Tibial nerve (tissue), 4 donors: ENCODE measurements at regions not wholly inside any gene's neighbourhood (a gene's known extent, or its start where the extent isn't known, plus 50 kb on each side); places are given as distances from the start of the nearest gene placed in this dataset.

ENCODE experiments used
- DNase-seq, 2 donors: peaks; one replicate each; pipeline ENCODE4 v3.0.0-alpha.2; 2019; ENCODE audit warnings: low spot score in 2 of 2
- H3K27ac ChIP-seq, 4 donors: fragments of 200-600 bp; sonication (generic) in 3 of 4; one replicate each; pipeline ENCODE4 v1.5.1; 2017 to 2019; ENCODE audit warnings: mild to moderate bottlenecking in 1 of 4
- H3K27me3 ChIP-seq, 2 donors: fragments of 200-600 bp; sonication (generic) in 1 of 2; one replicate each; pipeline versions ENCODE4 v1.5.1 to v1.6.0; 2017 to 2019
- H3K36me3 ChIP-seq, 3 donors: fragments of 200-600 bp; sonication (generic); one replicate each; pipeline ENCODE4 v1.5.1; 2018 to 2019
- H3K4me1 ChIP-seq, 4 donors: fragments of 200-600 bp; sonication (generic) in 3 of 4; one replicate each; pipeline ENCODE4 v1.5.1; 2017 to 2019
- H3K4me3 ChIP-seq, 4 donors: fragments of 200-600 bp; sonication (generic) in 3 of 4; one replicate each; pipeline ENCODE4 v1.5.1; 2017 to 2019; ENCODE audit warnings: mild to moderate bottlenecking in 1 of 4, moderate library complexity in 1 of 4
- H3K9me3 ChIP-seq, 4 donors: fragments of 200-600 bp; sonication (generic) in 3 of 4; one replicate each; pipeline ENCODE4 v1.5.1; 2017 to 2019
- EP300 ChIP-seq, 2 donors: sonication (generic); formaldehyde crosslinking; IDR thresholded peaks; one replicate each; pipeline ENCODE4 v1.6.1; 2017; ENCODE audit warnings: antibody characterized with exemption in 2 of 2, mild to moderate bottlenecking in 1 of 2
- POLR2A ChIP-seq, 2 donors: fragments of 450-650 bp; IDR thresholded peaks; one replicate each; pipeline ENCODE4 v1.6.1; 2017; ENCODE audit warnings: antibody characterized with exemption in 2 of 2, mild to moderate bottlenecking in 2 of 2, moderate library complexity in 2 of 2
- WGBS, 2 donors: methylation state at CpG; one replicate each; pipeline ENCODE4 v1.1.5; 2018; 5-methylcytosine and 5-hydroxymethylcytosine counted together
- TF ChIP-seq, protein P1 (sequence below), 5 experiments: fragments of 200-600 bp in 3 of 5; fragments of 450-650 bp in 2 of 5; sonication (generic) in 3 of 5; IDR thresholded peaks; one replicate each; pipeline ENCODE4 v1.5.1; 2016 to 2019; ENCODE audit warnings: antibody characterized with exemption in 5 of 5, mild to moderate bottlenecking in 3 of 5, moderate library complexity in 2 of 5

DNA sequence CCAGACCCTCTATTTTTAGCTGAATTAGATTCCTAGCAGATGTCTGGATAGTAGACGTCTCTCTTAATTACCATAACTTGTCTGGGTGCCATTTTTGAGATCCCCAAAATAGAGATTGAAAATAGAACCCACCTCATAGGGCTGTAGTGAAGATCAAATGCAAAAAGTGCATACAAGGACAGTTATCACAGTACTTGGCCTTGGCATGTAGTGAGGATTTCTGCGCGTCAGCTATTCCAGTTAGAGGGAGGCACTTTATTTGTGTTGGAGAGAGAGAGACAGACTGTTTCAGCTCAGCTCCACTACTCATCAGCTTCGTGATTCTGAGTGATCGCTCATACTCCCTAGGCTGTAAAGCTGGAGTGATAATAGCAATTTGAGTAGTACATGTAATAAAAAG lies 59.6 kb upstream of the CDH13 start:
- no peaks in the 10 kb centered on the region for H3K4me1 ChIP-seq
- H3K9me3 ChIP-seq = peaks cover 0 to 25% (median 3%) of the 10 kb centered on the region in 4 donors
- WGBS, 2 donors = 75 to 76% methylated on average over 5 of the region's 5 CpGs
- no peak overlapping the region for H3K27ac ChIP-seq
- no peaks in the 10 kb centered on the region for H3K27me3 ChIP-seq
- TF ChIP-seq POLR2A (IDR thresholded peaks at IDR 0.05) = no peak
- TF ChIP-seq, protein P1, sequence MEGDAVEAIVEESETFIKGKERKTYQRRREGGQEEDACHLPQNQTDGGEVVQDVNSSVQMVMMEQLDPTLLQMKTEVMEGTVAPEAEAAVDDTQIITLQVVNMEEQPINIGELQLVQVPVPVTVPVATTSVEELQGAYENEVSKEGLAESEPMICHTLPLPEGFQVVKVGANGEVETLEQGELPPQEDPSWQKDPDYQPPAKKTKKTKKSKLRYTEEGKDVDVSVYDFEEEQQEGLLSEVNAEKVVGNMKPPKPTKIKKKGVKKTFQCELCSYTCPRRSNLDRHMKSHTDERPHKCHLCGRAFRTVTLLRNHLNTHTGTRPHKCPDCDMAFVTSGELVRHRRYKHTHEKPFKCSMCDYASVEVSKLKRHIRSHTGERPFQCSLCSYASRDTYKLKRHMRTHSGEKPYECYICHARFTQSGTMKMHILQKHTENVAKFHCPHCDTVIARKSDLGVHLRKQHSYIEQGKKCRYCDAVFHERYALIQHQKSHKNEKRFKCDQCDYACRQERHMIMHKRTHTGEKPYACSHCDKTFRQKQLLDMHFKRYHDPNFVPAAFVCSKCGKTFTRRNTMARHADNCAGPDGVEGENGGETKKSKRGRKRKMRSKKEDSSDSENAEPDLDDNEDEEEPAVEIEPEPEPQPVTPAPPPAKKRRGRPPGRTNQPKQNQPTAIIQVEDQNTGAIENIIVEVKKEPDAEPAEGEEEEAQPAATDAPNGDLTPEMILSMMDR (IDR thresholded peaks at IDR 0.05) = no peak
- no peak for TF ChIP-seq EP300 (IDR thresholded peaks at IDR 0.05)
- DNase-seq = no peak
- no peak overlapping the region for H3K4me3 ChIP-seq
- no peaks in the 10 kb centered on the region for H3K36me3 ChIP-seq

DNA sequence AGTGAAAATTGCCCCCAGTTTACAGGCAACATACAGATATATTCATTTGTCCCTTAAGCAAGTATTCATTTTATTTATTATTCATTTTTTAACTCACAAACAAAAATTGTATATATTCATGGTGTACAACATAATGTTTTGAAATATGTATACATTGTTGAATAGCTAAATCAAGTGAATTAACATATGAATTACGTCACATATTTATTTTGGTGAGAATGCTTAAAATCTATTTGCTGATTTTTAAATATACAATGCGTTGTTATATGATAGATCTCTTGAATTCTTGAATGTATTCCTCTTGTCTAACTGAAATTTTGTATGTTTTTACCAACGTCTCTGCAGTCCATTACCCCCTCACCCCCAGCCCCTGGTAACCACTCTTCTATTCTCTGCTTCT lies 63.4 kb upstream of the CDH13 start:
- TF ChIP-seq, protein P1 (IDR thresholded peaks at IDR 0.05) = no peak
- TF ChIP-seq POLR2A (IDR thresholded peaks at IDR 0.05) (no peak), EP300 (IDR thresholded peaks at IDR 0.05) (no peak)
- WGBS, 2 donors = 81 to 87% methylated on average over 3 of the region's 3 CpGs
- Histone ChIP-seq H3K27me3 (no peaks in the 10 kb centered on the region), H3K9me3 (peaks cover 0 to 17% (median 3%) of the 10 kb centered on the region in 4 donors), H3K4me1 (no peaks in the 10 kb centered on the region), H3K36me3 (no peaks in the 10 kb centered on the region), H3K27ac (no peak overlapping the region), H3K4me3 (no peak overlapping the region)
- DNase-seq = no peak

DNA sequence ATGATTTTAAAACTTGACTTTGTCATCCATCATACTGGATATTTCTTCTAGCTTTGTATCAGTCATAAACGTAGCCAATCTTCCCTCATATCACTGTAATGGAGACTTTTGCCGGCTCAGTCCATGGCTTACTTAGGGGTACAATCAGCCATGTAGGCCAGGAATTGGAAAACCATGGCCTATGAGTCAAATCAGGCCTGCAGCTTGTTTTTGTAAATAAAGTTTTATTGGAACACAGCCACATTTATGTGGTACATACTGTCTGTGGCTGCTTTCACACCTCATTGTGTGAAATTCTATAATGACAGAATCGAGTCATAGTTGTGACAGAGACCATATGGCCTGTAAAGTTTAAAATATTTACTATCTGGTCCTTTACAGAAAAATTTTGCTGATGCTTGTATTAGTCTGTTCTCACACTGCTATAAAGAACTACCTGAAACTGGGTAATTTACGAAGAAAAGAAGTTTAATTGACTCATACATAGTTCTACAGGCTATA lies 64.5 kb upstream of the CDH13 start:
- Histone ChIP-seq H3K27ac (no peak overlapping the region), H3K9me3 (peaks cover 0 to 17% (median 3%) of the 10 kb centered on the region in 4 donors), H3K4me1 (no peaks in the 10 kb centered on the region), H3K4me3 (no peak overlapping the region), H3K27me3 (no peaks in the 10 kb centered on the region), H3K36me3 (no peaks in the 10 kb centered on the region)
- no peak for DNase-seq
- TF ChIP-seq, protein P1 (IDR thresholded peaks at IDR 0.05) = no peak
- TF ChIP-seq POLR2A (IDR thresholded peaks at IDR 0.05) = no peak
- TF ChIP-seq EP300 (IDR thresholded peaks at IDR 0.05) = no peak
- WGBS, 2 donors = 82 to 85% methylated on average over 4 of the region's 4 CpGs

DNA sequence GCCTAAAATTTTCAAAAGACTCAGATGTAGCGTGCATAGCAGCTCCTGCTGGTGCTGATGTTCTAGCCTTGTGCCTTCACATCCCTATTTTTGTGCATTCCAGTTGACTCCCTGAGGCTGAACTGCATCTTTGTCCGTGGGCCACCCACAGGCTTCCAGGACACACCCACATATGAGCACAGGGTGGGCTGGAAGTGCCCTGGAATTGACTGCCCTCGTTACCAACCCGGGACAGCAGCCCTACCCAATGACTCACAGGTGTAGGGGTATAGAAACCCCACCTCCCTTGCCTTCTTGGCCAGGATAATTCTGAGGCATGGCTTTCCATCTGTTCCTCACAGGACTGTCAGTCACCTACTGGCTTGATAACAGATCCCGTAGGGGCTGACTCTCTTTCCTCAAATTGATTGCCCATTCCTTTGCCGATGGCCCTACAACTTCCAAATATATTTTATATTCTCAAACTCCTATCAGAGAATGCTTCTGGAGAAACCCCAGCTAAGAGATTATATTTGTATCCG lies 65.9 kb upstream of the CDH13 start:
- Histone ChIP-seq H3K27me3 (no peaks in the 10 kb centered on the region), H3K4me1 (no peaks in the 10 kb centered on the region), H3K27ac (no peak overlapping the region), H3K9me3 (peaks cover 0 to 20% (median 3%) of the 10 kb centered on the region in 4 donors), H3K36me3 (no peaks in the 10 kb centered on the region), H3K4me3 (no peak overlapping the region)
- DNase-seq = no peak
- TF ChIP-seq EP300 (IDR thresholded peaks at IDR 0.05) (no peak), POLR2A (IDR thresholded peaks at IDR 0.05) (no peak)
- TF ChIP-seq, protein P1 (IDR thresholded peaks at IDR 0.05) = no peak
- WGBS, 2 donors = 64% methylated on average over 7 of the region's 7 CpGs

DNA sequence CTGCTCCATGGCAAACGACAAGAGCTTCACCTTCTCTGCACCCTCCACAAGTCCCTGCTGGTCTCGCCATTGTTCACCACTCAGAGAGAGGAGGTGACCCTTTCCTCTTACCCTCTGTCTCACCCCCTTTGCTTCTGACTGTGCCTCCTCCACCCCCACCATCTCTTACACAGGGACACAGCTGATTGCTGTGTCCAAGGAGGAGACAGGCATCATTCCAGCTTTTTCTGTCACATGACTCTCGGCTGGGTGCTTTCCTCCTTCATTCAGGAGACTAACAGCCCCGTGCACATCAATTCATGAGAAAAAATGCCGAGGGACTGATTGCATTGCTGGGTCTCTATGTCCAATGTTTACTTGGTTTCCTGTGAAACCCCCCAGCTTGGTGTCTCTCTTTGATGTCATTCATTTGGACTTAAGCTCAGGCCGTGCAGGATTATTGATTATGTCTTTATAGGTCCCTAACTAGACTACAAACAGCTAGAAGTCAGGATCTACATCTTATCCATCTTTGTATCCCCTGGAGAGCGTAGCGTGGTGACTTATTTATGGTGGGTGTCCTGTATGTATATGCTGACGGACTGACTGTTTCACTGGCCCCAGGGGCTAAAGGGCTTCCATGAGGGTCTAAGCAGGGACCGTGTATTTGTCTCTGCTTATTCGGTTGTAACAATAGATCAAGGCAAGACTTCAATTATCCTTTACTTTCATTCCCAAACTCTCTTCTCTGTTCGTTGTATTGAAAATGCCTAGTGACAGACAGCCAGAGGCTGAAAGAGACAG lies 82.2 kb upstream of the CDH13 start:
- H3K27me3 ChIP-seq = no peaks in the 10 kb centered on the region
- H3K27ac ChIP-seq = no peak overlapping the region
- H3K36me3 ChIP-seq = no peaks in the 10 kb centered on the region
- H3K9me3 ChIP-seq = no peaks in the 10 kb centered on the region
- TF ChIP-seq EP300 (IDR thresholded peaks at IDR 0.05) (no peak), POLR2A (IDR thresholded peaks at IDR 0.05) (no peak)
- TF ChIP-seq, protein P1 (IDR thresholded peaks at IDR 0.05) = no peak
- WGBS, 2 donors = 37 to 43% methylated on average over 12 of the region's 12 CpGs
- DNase-seq = no peak
- H3K4me1 ChIP-seq = no peaks in the 10 kb centered on the region
- H3K4me3 ChIP-seq = no peak overlapping the region
